ENCODE measurements at regions not wholly inside any gene's neighbourhood (a gene's known extent, or its start where the extent isn't known, plus 50 kb on each side); places are given as distances from the start of the nearest gene placed in this dataset.

GRCh38 chr1:199319341-199319740 is 680.5 kb downstream of the PTPRC start:
- H3K27ac Mint-ChIP-seq, result no peak overlapping the region
- no peak overlapping the region for H3K4me3 Mint-ChIP-seq
- TF ChIP-seq CTCF (conservative IDR thresholded peaks at IDR 0.05), result no peak
- no peaks in the 10 kb centered on the region for H3K36me3 Mint-ChIP-seq
- no peaks in the 10 kb centered on the region for H3K4me1 Mint-ChIP-seq (ENCODE audit: unreplicated experiment)
- H3K27me3 Mint-ChIP-seq, result no peaks in the 10 kb centered on the region
- DNase-seq (ENCODE audit: extremely low spot score, unreplicated experiment), result no peak
- no peaks in the 10 kb centered on the region for H3K9me3 Mint-ChIP-seq

- Mint-ChIP-seq H3K4me3 (no peak overlapping the region), H3K27me3 (no peaks in the 10 kb centered on the region), H3K4me1 (ENCODE audit: unreplicated experiment) (no peaks in the 10 kb centered on the region), H3K36me3 (no peaks in the 10 kb centered on the region), H3K27ac (no peak overlapping the region), H3K9me3 (no peaks in the 10 kb centered on the region)
- TF ChIP-seq CTCF (conservative IDR thresholded peaks at IDR 0.05), result no peak
- no peak for DNase-seq (ENCODE audit: extremely low spot score, unreplicated experiment)
These were observed 683.4 kb downstream of the PTPRC start for GRCh38 chr1:199322278-199322677.

- Mint-ChIP-seq H3K9me3 (no peaks in the 10 kb centered on the region), H3K4me3 (no peak overlapping the region), H3K27me3 (no peaks in the 10 kb centered on the region), H3K4me1 (ENCODE audit: unreplicated experiment) (no peaks in the 10 kb centered on the region), H3K36me3 (no peaks in the 10 kb centered on the region), H3K27ac (no peak overlapping the region)
- no peak for DNase-seq (ENCODE audit: extremely low spot score, unreplicated experiment)
- TF ChIP-seq CTCF (conservative IDR thresholded peaks at IDR 0.05), result no peak
These were observed 694.3 kb upstream of the NR5A2 start for GRCh38 chr1:199333180-199333579.

- Mint-ChIP-seq H3K9me3 (peaks cover 4% of the 10 kb centered on the region), H3K4me3 (no peak overlapping the region), H3K36me3 (no peaks in the 10 kb centered on the region), H3K27me3 (peaks cover 8% of the 10 kb centered on the region), H3K27ac (no peak overlapping the region), H3K4me1 (ENCODE audit: unreplicated experiment) (no peaks in the 10 kb centered on the region)
- no peak for TF ChIP-seq CTCF (conservative IDR thresholded peaks at IDR 0.05)
- DNase-seq (ENCODE audit: extremely low spot score, unreplicated experiment), result no peak
These were observed 692.0 kb upstream of the NR5A2 start for GRCh38 chr1:199335496-199335895.

GRCh38 chr1:199336745-199337640 is 690.5 kb upstream of the NR5A2 start:
- Mint-ChIP-seq H3K4me3 (no peak overlapping the region), H3K27ac (no peak overlapping the region), H3K9me3 (peaks cover 4% of the 10 kb centered on the region), H3K27me3 (peaks cover 8% of the 10 kb centered on the region), H3K4me1 (ENCODE audit: unreplicated experiment) (no peaks in the 10 kb centered on the region), H3K36me3 (no peaks in the 10 kb centered on the region)
- DNase-seq (ENCODE audit: extremely low spot score, unreplicated experiment), result no peak
- no peak for TF ChIP-seq CTCF (conservative IDR thresholded peaks at IDR 0.05)

Measured in type B pancreatic cell (in vitro differentiated cells).